Type B pancreatic cell (in vitro differentiated cells): ENCODE measurements at regions not wholly inside any gene's neighbourhood (a gene's known extent, or its start where the extent isn't known, plus 50 kb on each side); places are given as distances from the start of the nearest gene placed in this dataset.

Experiments used
- DNase-seq: peaks from one replicate; pipeline ENCODE4 v3.0.0; 2021; ENCODE audit warnings: mixed read lengths; ENCODE audit not compliant: unreplicated experiment; ENCODE audit errors: extremely low spot score
- H3K27ac Mint-ChIP-seq: 2 replicates; pipeline ENCODE4 v1.8.0; 2021; ENCODE audit warnings: mild to moderate bottlenecking, mixed read lengths
- H3K27me3 Mint-ChIP-seq: 2 replicates; pipeline ENCODE4 v1.8.0; 2021; ENCODE audit warnings: mixed read lengths
- H3K36me3 Mint-ChIP-seq: 2 replicates; pipeline ENCODE4 v1.8.0; 2021; ENCODE audit warnings: mixed read lengths
- H3K4me1 Mint-ChIP-seq: one replicate; pipeline ENCODE4 v1.8.0; 2021; ENCODE audit warnings: mixed read lengths; ENCODE audit not compliant: unreplicated experiment
- H3K4me3 Mint-ChIP-seq: 2 replicates; pipeline ENCODE4 v1.8.0; 2021; ENCODE audit warnings: mild to moderate bottlenecking, mixed read lengths
- H3K9me3 Mint-ChIP-seq: 2 replicates; pipeline ENCODE4 v1.8.0; 2021; ENCODE audit warnings: mixed read lengths
- TF ChIP-seq, protein P1 (sequence below): fragments of 200-600 bp; sonication (generic); conservative IDR thresholded peaks from 2 replicates; pipeline ENCODE4 v1.5.0; 2021; ENCODE audit warnings: antibody characterized with exemption, mild to moderate bottlenecking

DNA sequence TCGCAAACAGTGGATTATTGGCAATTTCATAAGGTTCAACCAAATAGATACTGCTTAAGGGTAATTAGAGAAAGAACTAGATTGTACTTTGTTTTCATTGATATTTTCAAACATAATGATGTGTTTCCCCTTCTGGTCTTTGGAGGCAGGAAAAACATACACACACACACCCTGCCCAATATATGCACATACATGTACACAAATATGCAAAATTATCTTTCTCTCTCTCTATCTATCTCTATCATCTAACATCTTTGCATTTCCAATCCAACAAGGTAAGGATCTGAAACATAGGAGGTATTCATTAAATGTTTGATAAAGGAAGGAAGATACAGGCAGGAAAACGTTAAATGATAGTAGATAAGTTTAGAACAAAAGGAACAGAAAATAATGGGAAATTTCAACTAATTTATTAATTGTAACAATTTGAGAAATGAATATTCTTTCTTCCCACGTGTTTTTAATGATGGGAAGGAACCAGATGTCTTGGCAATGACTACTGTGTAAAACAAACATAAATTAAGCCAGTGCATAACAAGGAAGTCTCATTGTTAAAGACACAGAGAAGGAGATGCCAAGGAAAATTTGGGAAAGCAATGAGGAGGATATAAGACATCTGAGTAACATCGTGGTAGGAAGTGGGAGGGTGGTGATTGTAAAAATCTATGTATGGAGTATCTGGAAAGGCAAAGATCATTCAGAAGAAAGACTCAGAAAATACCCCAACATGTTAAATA is 532.1 kb downstream of the GBA3 start:
- H3K9me3 Mint-ChIP-seq, result no peaks in the 10 kb centered on the region
- no peak for DNase-seq
- H3K4me3 Mint-ChIP-seq, result no peak overlapping the region
- H3K27ac Mint-ChIP-seq, result no peak overlapping the region
- H3K27me3 Mint-ChIP-seq, result no peaks in the 10 kb centered on the region
- TF ChIP-seq, protein P1, sequence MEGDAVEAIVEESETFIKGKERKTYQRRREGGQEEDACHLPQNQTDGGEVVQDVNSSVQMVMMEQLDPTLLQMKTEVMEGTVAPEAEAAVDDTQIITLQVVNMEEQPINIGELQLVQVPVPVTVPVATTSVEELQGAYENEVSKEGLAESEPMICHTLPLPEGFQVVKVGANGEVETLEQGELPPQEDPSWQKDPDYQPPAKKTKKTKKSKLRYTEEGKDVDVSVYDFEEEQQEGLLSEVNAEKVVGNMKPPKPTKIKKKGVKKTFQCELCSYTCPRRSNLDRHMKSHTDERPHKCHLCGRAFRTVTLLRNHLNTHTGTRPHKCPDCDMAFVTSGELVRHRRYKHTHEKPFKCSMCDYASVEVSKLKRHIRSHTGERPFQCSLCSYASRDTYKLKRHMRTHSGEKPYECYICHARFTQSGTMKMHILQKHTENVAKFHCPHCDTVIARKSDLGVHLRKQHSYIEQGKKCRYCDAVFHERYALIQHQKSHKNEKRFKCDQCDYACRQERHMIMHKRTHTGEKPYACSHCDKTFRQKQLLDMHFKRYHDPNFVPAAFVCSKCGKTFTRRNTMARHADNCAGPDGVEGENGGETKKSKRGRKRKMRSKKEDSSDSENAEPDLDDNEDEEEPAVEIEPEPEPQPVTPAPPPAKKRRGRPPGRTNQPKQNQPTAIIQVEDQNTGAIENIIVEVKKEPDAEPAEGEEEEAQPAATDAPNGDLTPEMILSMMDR, result no peak
- H3K4me1 Mint-ChIP-seq, result no peaks in the 10 kb centered on the region
- no peaks in the 10 kb centered on the region for H3K36me3 Mint-ChIP-seq

DNA sequence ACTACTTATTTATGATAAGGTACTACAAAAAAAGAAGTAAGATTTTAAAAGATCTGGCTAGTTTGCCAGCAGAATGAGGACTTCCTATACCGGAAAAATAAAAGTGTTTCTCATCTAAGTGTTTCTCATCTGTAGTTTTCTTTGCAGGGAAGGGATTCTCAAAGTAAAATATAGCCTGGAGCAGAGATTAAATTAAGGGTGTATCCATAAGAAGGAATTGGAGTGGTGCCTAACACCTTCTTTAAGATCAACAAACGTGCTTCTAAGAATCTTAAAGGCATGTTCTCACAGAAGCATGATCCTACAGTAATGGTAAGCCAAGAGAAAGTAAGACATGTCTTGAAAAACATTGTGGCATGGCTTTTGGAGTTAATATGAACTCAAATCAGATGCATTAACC is 528.2 kb downstream of the GBA3 start:
- Mint-ChIP-seq H3K4me3 (no peak overlapping the region), H3K9me3 (no peaks in the 10 kb centered on the region), H3K27me3 (no peaks in the 10 kb centered on the region), H3K36me3 (no peaks in the 10 kb centered on the region), H3K4me1 (no peaks in the 10 kb centered on the region), H3K27ac (no peak overlapping the region)
- TF ChIP-seq, protein P1, result no peak
- no peak for DNase-seq

DNA sequence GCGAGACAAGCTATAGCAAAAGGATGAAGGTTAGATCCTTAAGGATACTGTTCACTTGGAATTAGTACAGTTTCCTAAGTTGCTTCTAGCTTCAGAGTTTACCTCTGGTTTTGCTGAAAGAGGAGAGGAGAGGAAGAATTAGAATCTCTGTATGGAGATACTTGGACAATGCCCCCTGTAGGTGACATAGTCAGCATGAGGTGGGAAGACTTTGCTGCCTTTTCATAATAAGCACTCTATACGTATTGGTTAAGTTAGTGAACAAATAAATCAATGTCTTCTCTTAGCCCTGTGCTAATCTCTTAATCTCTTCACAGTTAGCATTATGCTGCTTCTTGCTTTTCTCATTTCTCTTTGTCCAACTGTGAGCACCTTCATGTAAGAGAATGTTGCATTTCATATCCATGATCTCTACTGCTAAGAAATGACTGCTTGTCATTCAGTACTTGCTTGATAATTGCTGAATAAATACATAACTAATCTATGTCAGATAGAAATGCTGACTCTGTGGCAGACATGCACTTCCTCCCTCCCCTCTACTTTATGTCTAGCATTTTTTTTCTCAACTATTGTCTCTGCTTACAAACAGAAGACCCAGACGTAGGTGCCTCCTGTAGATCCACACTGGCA is 527.2 kb downstream of the GBA3 start:
- Mint-ChIP-seq H3K27me3 (no peaks in the 10 kb centered on the region), H3K36me3 (no peaks in the 10 kb centered on the region), H3K27ac (no peak overlapping the region), H3K4me1 (no peaks in the 10 kb centered on the region), H3K9me3 (no peaks in the 10 kb centered on the region), H3K4me3 (no peak overlapping the region)
- no peak for DNase-seq
- TF ChIP-seq, protein P1, result no peak

DNA sequence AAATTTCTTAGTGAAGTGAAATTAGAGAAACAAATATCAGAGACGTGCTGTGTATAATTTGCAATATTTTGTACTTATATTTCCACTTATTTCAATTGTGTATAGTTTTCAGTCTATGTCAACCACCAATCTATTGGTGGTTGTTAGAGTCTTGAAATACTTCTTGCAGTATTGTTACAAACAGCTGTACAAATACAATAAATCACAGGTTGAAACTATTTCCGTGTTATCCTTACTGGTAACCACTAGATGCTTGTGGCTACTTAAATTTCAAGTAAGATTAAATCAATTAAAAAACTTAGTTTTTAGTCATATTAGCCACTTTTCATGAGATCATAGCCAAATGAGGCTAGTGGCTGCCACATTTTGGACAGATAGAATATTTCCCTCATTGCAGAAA is 520.5 kb downstream of the GBA3 start:
- H3K4me1 Mint-ChIP-seq, result no peaks in the 10 kb centered on the region
- H3K27ac Mint-ChIP-seq, result no peak overlapping the region
- TF ChIP-seq, protein P1, result no peak
- DNase-seq, result no peak
- no peak overlapping the region for H3K4me3 Mint-ChIP-seq
- H3K36me3 Mint-ChIP-seq, result no peaks in the 10 kb centered on the region
- no peaks in the 10 kb centered on the region for H3K9me3 Mint-ChIP-seq
- peaks cover 5% of the 10 kb centered on the region for H3K27me3 Mint-ChIP-seq

DNA sequence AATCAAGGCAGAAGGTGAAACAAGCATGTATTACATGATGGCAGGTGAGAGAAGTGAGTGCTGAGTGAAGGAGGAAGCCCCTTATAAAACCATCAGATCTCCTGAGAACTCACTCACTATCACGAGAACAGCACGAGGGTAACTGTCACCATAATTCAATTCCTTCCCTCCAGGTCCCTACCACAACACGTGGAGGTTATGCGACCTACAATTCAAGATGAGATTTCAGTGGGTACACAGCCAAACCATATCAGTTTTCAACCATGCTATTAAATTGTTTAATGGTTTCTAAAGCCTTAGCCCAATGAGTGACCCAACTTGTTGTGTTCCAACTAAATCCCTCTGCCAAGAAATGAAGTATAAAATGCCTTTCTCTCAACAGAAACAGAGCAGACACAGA is 519.8 kb downstream of the GBA3 start:
- TF ChIP-seq, protein P1, result no peak
- no peaks in the 10 kb centered on the region for H3K4me1 Mint-ChIP-seq
- no peak for DNase-seq
- H3K36me3 Mint-ChIP-seq, result no peaks in the 10 kb centered on the region
- no peak overlapping the region for H3K27ac Mint-ChIP-seq
- peaks cover 5% of the 10 kb centered on the region for H3K27me3 Mint-ChIP-seq
- H3K9me3 Mint-ChIP-seq, result no peaks in the 10 kb centered on the region
- H3K4me3 Mint-ChIP-seq, result no peak overlapping the region
